Astrocyte (in vitro differentiated cells and primary cell): ENCODE measurements at regions not wholly inside any gene's neighbourhood (a gene's known extent, or its start where the extent isn't known, plus 50 kb on each side); places are given as distances from the start of the nearest gene placed in this dataset.

ENCODE experiments used
- DNase-seq: peaks from one replicate; pipeline ENCODE4 v3.0.0-alpha.2; 2010; ENCODE audit warnings: low read depth
- FAIRE-seq: peaks from 2 replicates; lab custom pipeline; 2011; peaks lifted over from hg19 to GRCh38; lab: Jason Lieb, UNC
- H2AFZ ChIP-seq: 2 replicates; pipeline ENCODE4 v1.6.0; 2012; ENCODE audit warnings: low read depth, low read length, inconsistent platforms
- H3K27ac ChIP-seq: 2 replicates; pipeline ENCODE4 v1.5.1; 2011; ENCODE audit warnings: low read depth, low read length, inconsistent platforms
- H3K27me3 ChIP-seq: 2 replicates; pipeline ENCODE4 v1.6.0; 2011; ENCODE audit warnings: low read length, inconsistent platforms; ENCODE audit not compliant: insufficient read depth
- H3K36me3 ChIP-seq: 2 replicates; pipeline ENCODE4 v1.5.1; 2011; ENCODE audit warnings: low read length, inconsistent platforms; ENCODE audit not compliant: insufficient read depth
- H3K4me1 ChIP-seq: 2 replicates; pipeline ENCODE4 v1.5.1; 2011; ENCODE audit warnings: low read length, inconsistent platforms; ENCODE audit not compliant: insufficient read depth
- H3K4me2 ChIP-seq: 2 replicates; pipeline ENCODE4 v1.6.0; 2012; ENCODE audit warnings: low read length, inconsistent platforms
- H3K4me3 ChIP-seq: 2 replicates; pipeline ENCODE4 v1.5.1; 2011; ENCODE audit warnings: low read depth, mild to moderate bottlenecking, low read length, inconsistent platforms; ENCODE audit not compliant: insufficient read depth
- H3K79me2 ChIP-seq: 2 replicates; pipeline ENCODE4 v1.6.0; 2012; ENCODE audit warnings: mild to moderate bottlenecking, low read length, inconsistent platforms; ENCODE audit not compliant: insufficient read depth
- H3K9ac ChIP-seq: 2 replicates; pipeline ENCODE4 v1.6.0; 2012; ENCODE audit warnings: mild to moderate bottlenecking, low read length, inconsistent platforms
- H3K9me3 ChIP-seq: 2 replicates; pipeline ENCODE4 v1.5.1; 2012; ENCODE audit warnings: low read depth, mild to moderate bottlenecking, low read length, inconsistent platforms; ENCODE audit not compliant: insufficient read depth
- H4K20me1 ChIP-seq: 2 replicates; pipeline ENCODE4 v1.6.0; 2012; ENCODE audit warnings: low read length, inconsistent platforms; ENCODE audit not compliant: insufficient read depth
- H3K27ac Mint-ChIP-seq: one replicate; pipeline ENCODE4 v1.8.0; 2021; ENCODE audit warnings: mild to moderate bottlenecking, mixed read lengths; ENCODE audit not compliant: unreplicated experiment
- H3K27me3 Mint-ChIP-seq: one replicate; pipeline ENCODE4 v1.8.0; 2021; ENCODE audit warnings: low read depth, mixed read lengths; ENCODE audit not compliant: unreplicated experiment
- H3K36me3 Mint-ChIP-seq: one replicate; pipeline ENCODE4 v1.8.0; 2021; ENCODE audit warnings: low read depth, mixed read lengths; ENCODE audit not compliant: unreplicated experiment
- H3K4me1 Mint-ChIP-seq: one replicate; pipeline ENCODE4 v1.8.0; 2021; ENCODE audit warnings: low read depth, mixed read lengths; ENCODE audit not compliant: unreplicated experiment
- H3K4me3 Mint-ChIP-seq: one replicate; pipeline ENCODE4 v1.8.0; 2021; ENCODE audit warnings: mild to moderate bottlenecking, moderate library complexity, mixed read lengths; ENCODE audit not compliant: unreplicated experiment
- H3K9me3 Mint-ChIP-seq: one replicate; pipeline ENCODE4 v1.8.0; 2021; ENCODE audit warnings: mild to moderate bottlenecking, mixed read lengths; ENCODE audit not compliant: unreplicated experiment
- CTCF ChIP-seq: IDR thresholded peaks from 2 replicates; pipeline ENCODE4 v1.5.1; 2011; ENCODE audit warnings: low read depth, mild to moderate bottlenecking, inconsistent platforms, low read length, moderate library complexity; ENCODE audit not compliant: insufficient read depth
- EZH2 ChIP-seq: IDR thresholded peaks from 2 replicates; pipeline ENCODE4 v1.6.1; 2012; ENCODE audit warnings: mild to moderate bottlenecking, low read length, inconsistent platforms; ENCODE audit not compliant: insufficient read depth

- Histone ChIP-seq H3K4me3 (no peak overlapping the region), H3K36me3 (no peaks in the 10 kb centered on the region), H3K27me3 (no peaks in the 10 kb centered on the region), H3K9ac (no peak overlapping the region), H3K4me2 (no peak overlapping the region), H2AFZ (no peak overlapping the region), H4K20me1 (no peaks in the 10 kb centered on the region), H3K4me1 (no peaks in the 10 kb centered on the region), H3K79me2 (no peaks in the 10 kb centered on the region), H3K9me3 (peaks cover 11% of the 10 kb centered on the region), H3K27ac (no peak overlapping the region)
- Mint-ChIP-seq H3K36me3 (no peaks in the 10 kb centered on the region), H3K4me3 (no peak overlapping the region), H3K27ac (no peak overlapping the region), H3K9me3 (peaks cover 8% of the 10 kb centered on the region), H3K4me1 (no peaks in the 10 kb centered on the region), H3K27me3 (no peaks in the 10 kb centered on the region)
- DNase-seq (no peak), FAIRE-seq (no peak)
- no peak for TF ChIP-seq CTCF
- no peak for TF ChIP-seq EZH2
These were observed 209.9 kb downstream of the TUBA3C start for GRCh38 chr13:18971576-18972219.

GRCh38 chr13:18965347-18965855 is 216.2 kb downstream of the TUBA3C start:
- no peaks in the 10 kb centered on the region for H3K27me3 Mint-ChIP-seq

More at GRCh38 chr13:18965347-18965855, 216.2 kb downstream of the TUBA3C start:
- Histone ChIP-seq H3K27me3 (no peaks in the 10 kb centered on the region), H3K9me3 (peaks cover 18% of the 10 kb centered on the region), H4K20me1 (no peaks in the 10 kb centered on the region), H3K36me3 (no peaks in the 10 kb centered on the region), H3K4me2 (no peak overlapping the region), H3K4me1 (no peaks in the 10 kb centered on the region), H2AFZ (no peak overlapping the region), H3K79me2 (no peaks in the 10 kb centered on the region), H3K4me3 (no peak overlapping the region), H3K27ac (no peak overlapping the region), H3K9ac (no peak overlapping the region)
- Mint-ChIP-seq H3K4me3 (no peak overlapping the region), H3K36me3 (no peaks in the 10 kb centered on the region), H3K4me1 (no peaks in the 10 kb centered on the region), H3K27ac (no peak overlapping the region), H3K9me3 (peaks cover 9% of the 10 kb centered on the region)
- DNase-seq = no peak
- TF ChIP-seq CTCF (no peak), EZH2 (no peak)
- no peak for FAIRE-seq
